Ammon's horn (tissue), 1 donor: ENCODE measurements at regions not wholly inside any gene's neighbourhood (a gene's known extent, or its start where the extent isn't known, plus 50 kb on each side); places are given as distances from the start of the nearest gene placed in this dataset.
"Not testable (repeated sequence)": the region's sequence is repeated elsewhere in the genome, so short reads cannot be mapped to it uniquely, and the experiment has no call there.

ENCODE experiments used
- DNase-seq: peaks from one replicate; pipeline ENCODE4 v3.0.0-alpha.2; 2016; ENCODE audit warnings: low spot score

- DNase-seq, result not testable (repeated sequence)
These were observed 124.4 kb upstream of the RANBP3L start for GRCh38 chr5:36426070-36426469.

GRCh38 chr5:36435516-36435915 is 133.8 kb upstream of the RANBP3L start:
- no peak for DNase-seq

GRCh38 chr5:36436306-36436705 is 134.6 kb upstream of the RANBP3L start:
- peak; percentile 63 for DNase-seq

GRCh38 chr5:36438765-36439561 is 137.3 kb upstream of the RANBP3L start:
- peak; percentile 68 for DNase-seq

GRCh38 chr5:36440300-36440699 is 138.6 kb upstream of the RANBP3L start:
- DNase-seq, result no peak

GRCh38 chr5:36441280-36441679 is 139.6 kb upstream of the RANBP3L start:
- peak; percentile 65 for DNase-seq

- DNase-seq, result no peak
These were observed 140.7 kb upstream of the RANBP3L start for GRCh38 chr5:36442352-36442751.

GRCh38 chr5:36442796-36443195 is 141.1 kb upstream of the RANBP3L start:
- DNase-seq, result no peak

GRCh38 chr5:36443941-36444340 is 142.2 kb upstream of the RANBP3L start:
- DNase-seq, result no peak

- DNase-seq, result peak; percentile 84
These were observed 143.1 kb upstream of the RANBP3L start for GRCh38 chr5:36444582-36445418.

- no peak for DNase-seq
These were observed 146.1 kb upstream of the RANBP3L start for GRCh38 chr5:36447776-36448175.

GRCh38 chr5:36450229-36451014 is 148.7 kb upstream of the RANBP3L start:
- DNase-seq, result no peak

GRCh38 chr5:36452424-36453006 is 150.8 kb upstream of the RANBP3L start:
- DNase-seq, result no peak

GRCh38 chr5:36457511-36458270 is 148.7 kb upstream of the SLC1A3 start:
- DNase-seq, result no peak

- DNase-seq, result no peak
These were observed 147.7 kb upstream of the SLC1A3 start for GRCh38 chr5:36458746-36459145.

- no peak for DNase-seq
These were observed 146.9 kb upstream of the SLC1A3 start for GRCh38 chr5:36459176-36460135.

GRCh38 chr5:36462295-36463021 is 143.9 kb upstream of the SLC1A3 start:
- no peak for DNase-seq

- DNase-seq, result not testable (repeated sequence)
These were observed 130.5 kb upstream of the SLC1A3 start for GRCh38 chr5:36475942-36476341.

GRCh38 chr5:36478646-36479317 is 127.6 kb upstream of the SLC1A3 start:
- no peak for DNase-seq
